ENCODE measurements at regions not wholly inside any gene's neighbourhood (a gene's known extent, or its start where the extent isn't known, plus 50 kb on each side); places are given as distances from the start of the nearest gene placed in this dataset.

GRCh38 chrX:26032111-26032912 is 105.8 kb upstream of the MAGEB18 start:
- no peak for DNase-seq (ENCODE audit: low read depth, low spot score)

GRCh38 chrX:26037367-26037766 is 100.8 kb upstream of the MAGEB18 start:
- DNase-seq (ENCODE audit: low read depth, low spot score), result no peak

- DNase-seq (ENCODE audit: low read depth, low spot score), result no peak
Observed at GRCh38 chrX:26050099-26050498, 88.0 kb upstream of the MAGEB18 start.

- DNase-seq (ENCODE audit: low read depth, low spot score), result no peak
Observed at GRCh38 chrX:26070882-26071281, 67.3 kb upstream of the MAGEB18 start.

- no peak for DNase-seq (ENCODE audit: low read depth, low spot score)
Observed at GRCh38 chrX:26071618-26072017, 66.5 kb upstream of the MAGEB18 start.

- no peak for DNase-seq (ENCODE audit: low read depth, low spot score)
Observed at GRCh38 chrX:26083093-26083492, 55.0 kb upstream of the MAGEB18 start.
